M059J (cell line): ENCODE measurements at regions not wholly inside any gene's neighbourhood (a gene's known extent, or its start where the extent isn't known, plus 50 kb on each side); places are given as distances from the start of the nearest gene placed in this dataset.
A peak's percentile ranks its signal among the peaks of the same experiment; 100 is the strongest.
"Not testable (repeated sequence)": the region's sequence is repeated elsewhere in the genome, so short reads cannot be mapped to it uniquely, and the experiment has no call there.

Source experiments
- DNase-seq: peaks from one replicate; pipeline ENCODE4 v3.0.0-alpha.2; 2012; ENCODE audit warnings: low read depth

GRCh38 chr17:14553847-14554246 lies 253.0 kb downstream of the HS3ST3B1 start:
- no peak for DNase-seq

- peak; percentile 4 for DNase-seq
These were observed 251.4 kb downstream of the HS3ST3B1 start for GRCh38 chr17:14552306-14552705.

GRCh38 chr17:14547556-14547955 lies 246.7 kb downstream of the HS3ST3B1 start:
- DNase-seq: no peak

GRCh38 chr17:14547016-14547415 lies 246.1 kb downstream of the HS3ST3B1 start:
- DNase-seq: no peak

- DNase-seq: no peak
These were observed 244.4 kb downstream of the HS3ST3B1 start for GRCh38 chr17:14545156-14545906.

- DNase-seq: no peak
These were observed 240.8 kb downstream of the HS3ST3B1 start for GRCh38 chr17:14541714-14542113.

- no peak for DNase-seq
These were observed 238.9 kb downstream of the HS3ST3B1 start for GRCh38 chr17:14539801-14540200.

- DNase-seq: not testable (repeated sequence)
These were observed 231.4 kb downstream of the HS3ST3B1 start for GRCh38 chr17:14532242-14532641.

- peak; percentile 53 for DNase-seq
These were observed 224.9 kb downstream of the HS3ST3B1 start for GRCh38 chr17:14525551-14526455.

GRCh38 chr17:14522795-14523387 lies 222.0 kb downstream of the HS3ST3B1 start:
- DNase-seq: no peak

GRCh38 chr17:14518919-14519318 lies 218.0 kb downstream of the HS3ST3B1 start:
- peak; percentile 5 for DNase-seq

- no peak for DNase-seq
These were observed 214.1 kb downstream of the HS3ST3B1 start for GRCh38 chr17:14514973-14515372.

GRCh38 chr17:14513835-14514234 lies 213.0 kb downstream of the HS3ST3B1 start:
- DNase-seq: no peak

- no peak for DNase-seq
These were observed 209.3 kb downstream of the HS3ST3B1 start for GRCh38 chr17:14510136-14510535.

- DNase-seq: no peak
These were observed 207.3 kb downstream of the HS3ST3B1 start for GRCh38 chr17:14508156-14508555.

- DNase-seq: no peak
These were observed 205.5 kb downstream of the HS3ST3B1 start for GRCh38 chr17:14506364-14506763.

- DNase-seq: no peak
These were observed 204.7 kb downstream of the HS3ST3B1 start for GRCh38 chr17:14505606-14506005.

- DNase-seq: no peak
These were observed 199.1 kb downstream of the HS3ST3B1 start for GRCh38 chr17:14499976-14500375.

GRCh38 chr17:14498812-14499211 lies 197.9 kb downstream of the HS3ST3B1 start:
- DNase-seq: no peak

- no peak for DNase-seq
These were observed 193.3 kb downstream of the HS3ST3B1 start for GRCh38 chr17:14494161-14494560.

GRCh38 chr17:14489986-14490385 lies 189.1 kb downstream of the HS3ST3B1 start:
- no peak for DNase-seq

- DNase-seq: no peak
These were observed 188.2 kb downstream of the HS3ST3B1 start for GRCh38 chr17:14488958-14489550.
